ENCODE measurements at regions not wholly inside any gene's neighbourhood (a gene's known extent, or its start where the extent isn't known, plus 50 kb on each side); places are given as distances from the start of the nearest gene placed in this dataset.
"Not testable (repeated sequence)": the region's sequence is repeated elsewhere in the genome, so short reads cannot be mapped to it uniquely, and the experiment has no call there.

GRCh38 chr10:63077800-63078199 lies 55.3 kb upstream of the NRBF2 start:
- no peak for DNase-seq

GRCh38 chr10:63072951-63073350 lies 60.2 kb upstream of the NRBF2 start:
- DNase-seq, result no peak

GRCh38 chr10:63071145-63071544 lies 62.0 kb upstream of the NRBF2 start:
- no peak for DNase-seq

- DNase-seq, result no peak
Observed at GRCh38 chr10:63069318-63069717, 63.8 kb upstream of the NRBF2 start.

- DNase-seq, result peak; percentile 17 to 65 (median 49)
Observed at GRCh38 chr10:63068246-63068645, 64.9 kb upstream of the NRBF2 start.

GRCh38 chr10:63066606-63067005 lies 66.5 kb upstream of the NRBF2 start:
- DNase-seq, result no peak

GRCh38 chr10:63064706-63065105 lies 68.4 kb upstream of the NRBF2 start:
- peak in 1 of 4 experiments; percentile 25 for DNase-seq

- no peak for DNase-seq
Observed at GRCh38 chr10:63058236-63058635, 74.9 kb upstream of the NRBF2 start.

GRCh38 chr10:63057509-63057908 lies 75.6 kb upstream of the NRBF2 start:
- no peak for DNase-seq

GRCh38 chr10:63055705-63056104 lies 77.4 kb upstream of the NRBF2 start:
- no peak for DNase-seq

GRCh38 chr10:63054889-63055611 lies 78.1 kb upstream of the NRBF2 start:
- no peak for DNase-seq

- DNase-seq, result no peak
Observed at GRCh38 chr10:63052083-63052482, 81.0 kb upstream of the NRBF2 start.

GRCh38 chr10:63042256-63042655 lies 90.9 kb upstream of the NRBF2 start:
- DNase-seq, result no peak

- not testable (repeated sequence) for DNase-seq
Observed at GRCh38 chr10:63033616-63034185, 99.4 kb upstream of the NRBF2 start.

GRCh38 chr10:63030536-63030935 lies 102.6 kb upstream of the NRBF2 start:
- no peak for DNase-seq

GRCh38 chr10:63027531-63027930 lies 105.6 kb upstream of the NRBF2 start:
- DNase-seq, result peak; percentile 57 to 83 (median 70)

- DNase-seq, result peak; percentile 5 to 75 (median 50)
Observed at GRCh38 chr10:63021225-63021624, 111.9 kb upstream of the NRBF2 start.

GRCh38 chr10:63013755-63014154 lies 119.4 kb upstream of the NRBF2 start:
- peak in 2 of 4 experiments; percentile 15 to 40 for DNase-seq

GRCh38 chr10:63012623-63013022 lies 120.5 kb upstream of the NRBF2 start:
- no peak for DNase-seq

- DNase-seq, result no peak
Observed at GRCh38 chr10:63010203-63010602, 122.9 kb upstream of the NRBF2 start.

- no peak for DNase-seq
Observed at GRCh38 chr10:63008491-63008890, 124.6 kb upstream of the NRBF2 start.

- DNase-seq, result no peak
Observed at GRCh38 chr10:63007112-63007511, 126.0 kb upstream of the NRBF2 start.

GRCh38 chr10:63005246-63005645 lies 127.9 kb upstream of the NRBF2 start:
- no peak for DNase-seq

- DNase-seq, result peak in 3 of 4 experiments; percentile 3 to 50 (median 29)
Observed at GRCh38 chr10:63003816-63004453, 129.2 kb upstream of the NRBF2 start.
